Transverse colon (tissue), 4 donors: ENCODE measurements at regions not wholly inside any gene's neighbourhood (a gene's known extent, or its start where the extent isn't known, plus 50 kb on each side); places are given as distances from the start of the nearest gene placed in this dataset.

Experiments
- DNase-seq: peaks from one replicate; pipeline ENCODE4 v3.0.0-alpha.2; 2019
- H3K27ac ChIP-seq, 4 donors: fragments of 200-600 bp; sonication (generic); 2 replicates each; pipeline ENCODE4 v1.5.1; 2016 to 2018; ENCODE audit warnings: inconsistent platforms in 4 of 4
- H3K27me3 ChIP-seq: fragments of 200-600 bp; sonication (generic); 2 replicates; pipeline ENCODE4 v1.5.1; 2017; ENCODE audit warnings: inconsistent platforms
- H3K36me3 ChIP-seq, 4 donors: fragments of 200-600 bp; sonication (generic); 2 replicates each; pipeline ENCODE4 v1.5.1; 2017 to 2019; ENCODE audit warnings: inconsistent platforms in 4 of 4
- H3K4me1 ChIP-seq, 4 donors: fragments of 200-600 bp; sonication (generic); 2 replicates each; pipeline ENCODE4 v1.5.1; 2017 to 2020; ENCODE audit warnings: inconsistent platforms in 4 of 4
- H3K4me3 ChIP-seq, 4 donors: fragments of 200-600 bp; sonication (generic); 1 replicate in 1 of 4; 2 replicates in 3 of 4; pipeline versions ENCODE4 v1.5.1 to v1.6.1; 2017 to 2019; ENCODE audit warnings: inconsistent platforms in 4 of 4
- H3K9me3 ChIP-seq, 2 donors: fragments of 200-600 bp; sonication (generic); 2 replicates each; pipeline ENCODE4 v1.5.1; 2017 to 2019; ENCODE audit warnings: inconsistent platforms in 2 of 2
- CTCF ChIP-seq, 5 experiments: fragments of 200-600 bp in 3 of 5; fragments of 450-650 bp in 2 of 5; sonication (generic) in 3 of 5; IDR thresholded peaks; 1 replicate in 2 of 5; 2 replicates in 3 of 5; pipeline ENCODE4 v1.5.1; 2016 to 2017; ENCODE audit warnings: antibody characterized with exemption in 5 of 5, inconsistent platforms in 3 of 5, mild to moderate bottlenecking in 2 of 5, moderate library complexity in 1 of 5
- EP300 ChIP-seq: sonication (generic); formaldehyde crosslinking; IDR thresholded peaks from one replicate; pipeline ENCODE4 v1.6.1; 2017; ENCODE audit warnings: antibody characterized with exemption, low read depth
- POLR2A ChIP-seq: fragments of 450-650 bp; IDR thresholded peaks from one replicate; pipeline ENCODE4 v1.6.1; 2016; ENCODE audit warnings: antibody characterized with exemption, mild to moderate bottlenecking, moderate library complexity
- POLR2AphosphoS5 ChIP-seq, 3 donors: sonication (generic); formaldehyde crosslinking; IDR thresholded peaks; one replicate each; pipeline ENCODE4 v1.6.1; 2016; ENCODE audit warnings: antibody characterized with exemption in 3 of 3
- WGBS, 2 donors: methylation state at CpG; one replicate each; pipeline ENCODE4 v1.1.5; 2018; ENCODE audit warnings: low coverage in 1 of 2; 5-methylcytosine and 5-hydroxymethylcytosine counted together
- in situ Hi-C, 4 donors: fragments of 200-750 bp; cut with MboI; loops; one replicate each; pipeline versions ENCODE4 v1.15.0 to v1.15.1; 2017; ENCODE audit warnings: low sequenced_read_pairs in 3 of 4, low pct_ligation_motif_present in 1 of 4, low pct_unique_long_range_greater_than_20kb in 1 of 4
- intact Hi-C: fragments of 100-400 bp; cut with DNase I; formaldehyde crosslinking; loops from one replicate; pipeline ENCODE4 v1.15.1; 2023; ENCODE audit warnings: low total_unique reads

GRCh38 chr3:127040216-127040615 lies 57.3 kb downstream of the PLXNA1 start:
- no peaks in the 10 kb centered on the region for H3K36me3 ChIP-seq
- intact Hi-C loops (no loop called here), in situ Hi-C loops (no loop called here)
- peaks cover 15 to 25% (median 24%) of the 10 kb centered on the region in 4 donors for H3K4me1 ChIP-seq
- no peak overlapping the region for H3K27ac ChIP-seq
- H3K9me3 ChIP-seq, result no peaks in the 10 kb centered on the region
- no peaks in the 10 kb centered on the region for H3K27me3 ChIP-seq
- TF ChIP-seq CTCF (IDR thresholded peaks at IDR 0.05) (no peak), POLR2AphosphoS5 (IDR thresholded peaks at IDR 0.05) (no peak), POLR2A (no peak), EP300 (no peak)
- no peak for DNase-seq
- WGBS, 2 donors, result 74 to 83% methylated on average over 2 to 4 of the region's 4 CpGs
- no peak overlapping the region for H3K4me3 ChIP-seq

GRCh38 chr3:127041264-127041820 lies 58.4 kb downstream of the PLXNA1 start:
- H3K27ac ChIP-seq, result no peak overlapping the region
- in situ Hi-C loops, result no loop called here
- 80 to 83% methylated on average over 8 to 13 of the region's 13 CpGs for WGBS, 2 donors
- H3K9me3 ChIP-seq, result no peaks in the 10 kb centered on the region
- H3K4me3 ChIP-seq, result no peak overlapping the region
- no peaks in the 10 kb centered on the region for H3K27me3 ChIP-seq
- intact Hi-C loops, result no loop called here
- no peaks in the 10 kb centered on the region for H3K36me3 ChIP-seq
- peaks cover 12 to 14% (median 14%) of the 10 kb centered on the region in 4 donors for H3K4me1 ChIP-seq
- no peak for DNase-seq
- TF ChIP-seq EP300 (no peak), POLR2A (no peak), CTCF (IDR thresholded peaks at IDR 0.05) (no peak), POLR2AphosphoS5 (IDR thresholded peaks at IDR 0.05) (no peak)

DNA sequence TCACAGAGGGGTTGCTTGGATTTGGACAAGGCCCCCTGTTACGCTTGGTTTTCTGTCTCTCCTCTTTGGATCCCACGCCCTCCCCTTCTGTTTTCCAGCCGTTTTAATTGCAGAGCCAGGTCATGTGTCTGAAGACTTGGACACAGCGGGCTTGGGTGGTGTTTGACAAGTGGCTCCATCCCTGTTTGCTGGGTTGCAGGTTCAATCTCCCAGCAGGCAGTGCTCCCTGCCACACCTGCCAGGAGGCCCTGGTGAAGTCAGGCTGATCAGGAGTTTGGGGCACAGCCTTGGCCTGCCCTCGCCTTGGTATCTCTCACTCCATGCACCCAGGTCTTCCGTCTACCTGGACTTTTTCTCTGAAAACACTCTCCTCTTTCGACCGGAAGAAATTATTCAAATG lies 59.0 kb downstream of the PLXNA1 start:
- intact Hi-C loops (no loop called here), in situ Hi-C loops (no loop called here)
- Histone ChIP-seq H3K36me3 (no peaks in the 10 kb centered on the region), H3K27ac (no peak overlapping the region), H3K4me1 (peaks cover 6 to 8% (median 8%) of the 10 kb centered on the region in 4 donors), H3K27me3 (no peaks in the 10 kb centered on the region), H3K4me3 (no peak overlapping the region), H3K9me3 (no peaks in the 10 kb centered on the region)
- WGBS, 2 donors, result 83 to 90% methylated on average over 2 to 8 of the region's 8 CpGs
- TF ChIP-seq POLR2AphosphoS5 (IDR thresholded peaks at IDR 0.05) (no peak), EP300 (no peak), POLR2A (no peak), CTCF (IDR thresholded peaks at IDR 0.05) (no peak)
- DNase-seq, result no peak

- no peaks in the 10 kb centered on the region for H3K27me3 ChIP-seq
- peaks cover 1 to 3% (median 2%) of the 10 kb centered on the region in 4 donors for H3K4me1 ChIP-seq
- in situ Hi-C loops (no loop called here), intact Hi-C loops (no loop called here)
- no peaks in the 10 kb centered on the region for H3K9me3 ChIP-seq
- no peak overlapping the region for H3K27ac ChIP-seq
- 90 to 92% methylated on average over 2 to 12 of the region's 12 CpGs for WGBS, 2 donors
- H3K36me3 ChIP-seq, result no peaks in the 10 kb centered on the region
- no peak overlapping the region for H3K4me3 ChIP-seq
- DNase-seq, result no peak
- TF ChIP-seq POLR2A (no peak), CTCF (IDR thresholded peaks at IDR 0.05) (no peak), POLR2AphosphoS5 (IDR thresholded peaks at IDR 0.05) (no peak), EP300 (no peak)
These were observed 59.7 kb downstream of the PLXNA1 start for GRCh38 chr3:127042634-127043033.
